ENCODE measurements at regions not wholly inside any gene's neighbourhood (a gene's known extent, or its start where the extent isn't known, plus 50 kb on each side); places are given as distances from the start of the nearest gene placed in this dataset.

DNA sequence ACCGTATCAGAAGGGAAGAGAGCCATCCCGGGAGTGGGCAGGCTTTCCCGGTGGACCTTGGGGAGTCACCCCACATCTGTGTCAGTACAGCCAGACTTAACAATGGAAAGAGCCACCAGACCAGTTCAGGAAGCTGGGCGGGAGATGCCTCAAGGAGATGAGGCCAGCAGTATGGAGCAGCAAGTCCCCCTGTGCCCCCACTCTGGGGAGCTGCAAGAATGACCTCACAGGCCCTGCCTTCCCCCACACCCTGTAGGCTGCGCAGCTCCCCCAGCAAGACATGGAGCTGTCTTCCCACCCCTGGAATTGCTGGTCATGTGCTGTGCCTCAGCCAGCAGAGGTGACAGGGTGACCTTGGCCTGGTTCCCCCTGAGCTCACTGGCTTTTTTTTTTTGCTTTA is 76.8 kb upstream of the INSIG1 start:
- TF ChIP-seq, protein P1, sequence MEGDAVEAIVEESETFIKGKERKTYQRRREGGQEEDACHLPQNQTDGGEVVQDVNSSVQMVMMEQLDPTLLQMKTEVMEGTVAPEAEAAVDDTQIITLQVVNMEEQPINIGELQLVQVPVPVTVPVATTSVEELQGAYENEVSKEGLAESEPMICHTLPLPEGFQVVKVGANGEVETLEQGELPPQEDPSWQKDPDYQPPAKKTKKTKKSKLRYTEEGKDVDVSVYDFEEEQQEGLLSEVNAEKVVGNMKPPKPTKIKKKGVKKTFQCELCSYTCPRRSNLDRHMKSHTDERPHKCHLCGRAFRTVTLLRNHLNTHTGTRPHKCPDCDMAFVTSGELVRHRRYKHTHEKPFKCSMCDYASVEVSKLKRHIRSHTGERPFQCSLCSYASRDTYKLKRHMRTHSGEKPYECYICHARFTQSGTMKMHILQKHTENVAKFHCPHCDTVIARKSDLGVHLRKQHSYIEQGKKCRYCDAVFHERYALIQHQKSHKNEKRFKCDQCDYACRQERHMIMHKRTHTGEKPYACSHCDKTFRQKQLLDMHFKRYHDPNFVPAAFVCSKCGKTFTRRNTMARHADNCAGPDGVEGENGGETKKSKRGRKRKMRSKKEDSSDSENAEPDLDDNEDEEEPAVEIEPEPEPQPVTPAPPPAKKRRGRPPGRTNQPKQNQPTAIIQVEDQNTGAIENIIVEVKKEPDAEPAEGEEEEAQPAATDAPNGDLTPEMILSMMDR (IDR thresholded peaks at IDR 0.05) = no peak
- TF ChIP-seq POLR2A (IDR thresholded peaks at IDR 0.05) = no peak
- TF ChIP-seq EP300 (IDR thresholded peaks at IDR 0.05) = no peak
